Adrenal gland (tissue), 9 donors: ENCODE measurements at regions not wholly inside any gene's neighbourhood (a gene's known extent, or its start where the extent isn't known, plus 50 kb on each side); places are given as distances from the start of the nearest gene placed in this dataset.

Experiments used
- DNase-seq, 7 donors: peaks; one replicate each; pipeline ENCODE4 v3.0.0-alpha.2; 2019 to 2020
- H3K27ac ChIP-seq, 5 donors: fragments of 200-600 bp; sonication (generic) in 4 of 5; 1 replicate in 3 of 5; 2 replicates in 2 of 5; pipeline versions ENCODE4 v1.5.1 to v1.8.0; 2016 to 2020; ENCODE audit warnings: mild to moderate bottlenecking in 1 of 5
- H3K27me3 ChIP-seq: fragments of 200-600 bp; 2 replicates; pipeline ENCODE4 v1.8.0; 2021
- H3K36me3 ChIP-seq, 2 donors: fragments of 200-600 bp; replicated peaks in 1 of 2; 1 replicate in 1 of 2; 2 replicates in 1 of 2; pipeline versions ENCODE4 v1.5.1 to v1.8.0; 2018 to 2022
- H3K4me1 ChIP-seq, 2 donors: fragments of 200-600 bp; replicated peaks in 1 of 2; 1 replicate in 1 of 2; 2 replicates in 1 of 2; pipeline versions ENCODE4 v1.5.1 to v1.8.0; 2018 to 2021
- H3K4me3 ChIP-seq, 4 donors: fragments of 200-600 bp; sonication (generic) in 3 of 4; one replicate each; pipeline ENCODE4 v1.5.1; 2016 to 2018
- H3K9me3 ChIP-seq, 3 donors: fragments of 200-600 bp; sonication (generic) in 1 of 3; replicated peaks in 1 of 3; 1 replicate in 2 of 3; 2 replicates in 1 of 3; pipeline versions ENCODE4 v1.5.1 to v1.8.0; 2016 to 2021
- POLR2A ChIP-seq, 2 donors: fragments of 450-650 bp; IDR thresholded peaks; one replicate each; pipeline ENCODE4 v1.6.1; 2017; ENCODE audit warnings: antibody characterized with exemption in 2 of 2, mild to moderate bottlenecking in 2 of 2, moderate library complexity in 1 of 2
- WGBS, 4 donors: extraction: QIAGEN DNeasy Blood & Tissue Kit in 2 of 4; methylation state at CpG; one replicate each; pipeline versions ENCODE4 v1.1.5 to v1.1.7; 2013 to 2017; 5-methylcytosine and 5-hydroxymethylcytosine counted together
- intact Hi-C, 2 donors: fragments of 100-400 bp; cut with DNase I; formaldehyde crosslinking; loops; one replicate each; pipeline versions ENCODE4 v1.14.1 to v1.15.0; 2022 to 2023
- TF ChIP-seq, protein P1 (sequence below), 6 experiments: fragments of 450-650 bp in 4 of 6; fragments of 200-600 bp in 2 of 6; sonication (generic) in 1 of 6; IDR thresholded peaks; 1 replicate in 5 of 6; 2 replicates in 1 of 6; pipeline versions ENCODE4 v1.5.1 to v1.8.0; 2016 to 2021; ENCODE audit warnings: antibody characterized with exemption in 6 of 6, mild to moderate bottlenecking in 2 of 6, moderate library complexity in 1 of 6
- donor health status: healthy with polysubstance abuse.
- donor health status: Bipolar disorder and iron deficiency.
- donor health status: DM: yes; HTN: yes; CAD: no.
- donor health status: DM: no; HTN: no; CAD: no.
- donor health status: DM: no; HTN: no; CAD: no.

DNA sequence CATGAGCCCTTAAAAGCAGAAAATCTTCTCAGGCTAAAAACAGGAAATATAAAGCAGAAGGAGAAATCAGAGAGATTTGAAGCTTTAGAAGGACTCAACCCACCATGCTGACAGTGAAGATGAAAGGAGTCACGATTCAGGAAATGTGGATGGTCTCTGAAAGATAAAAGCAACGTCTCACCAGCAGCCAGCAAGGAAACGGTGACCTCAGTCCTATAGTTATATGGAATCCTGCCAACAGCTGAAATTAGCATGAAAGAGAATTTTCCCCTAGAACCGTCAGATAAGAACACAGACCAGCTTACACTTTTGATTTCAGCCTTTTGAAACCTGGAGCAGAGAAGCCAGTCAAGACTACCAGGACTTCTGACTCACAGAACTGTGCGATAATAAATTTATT is 715.7 kb upstream of the HTR2C start:
- intact Hi-C loops, result no loop called here
- WGBS, 4 donors, result 5 to 16% (median 10%) methylated on average over 5 of the region's 5 CpGs
- TF ChIP-seq, protein P1, sequence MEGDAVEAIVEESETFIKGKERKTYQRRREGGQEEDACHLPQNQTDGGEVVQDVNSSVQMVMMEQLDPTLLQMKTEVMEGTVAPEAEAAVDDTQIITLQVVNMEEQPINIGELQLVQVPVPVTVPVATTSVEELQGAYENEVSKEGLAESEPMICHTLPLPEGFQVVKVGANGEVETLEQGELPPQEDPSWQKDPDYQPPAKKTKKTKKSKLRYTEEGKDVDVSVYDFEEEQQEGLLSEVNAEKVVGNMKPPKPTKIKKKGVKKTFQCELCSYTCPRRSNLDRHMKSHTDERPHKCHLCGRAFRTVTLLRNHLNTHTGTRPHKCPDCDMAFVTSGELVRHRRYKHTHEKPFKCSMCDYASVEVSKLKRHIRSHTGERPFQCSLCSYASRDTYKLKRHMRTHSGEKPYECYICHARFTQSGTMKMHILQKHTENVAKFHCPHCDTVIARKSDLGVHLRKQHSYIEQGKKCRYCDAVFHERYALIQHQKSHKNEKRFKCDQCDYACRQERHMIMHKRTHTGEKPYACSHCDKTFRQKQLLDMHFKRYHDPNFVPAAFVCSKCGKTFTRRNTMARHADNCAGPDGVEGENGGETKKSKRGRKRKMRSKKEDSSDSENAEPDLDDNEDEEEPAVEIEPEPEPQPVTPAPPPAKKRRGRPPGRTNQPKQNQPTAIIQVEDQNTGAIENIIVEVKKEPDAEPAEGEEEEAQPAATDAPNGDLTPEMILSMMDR (IDR thresholded peaks at IDR 0.05), result no peak
- no peak for TF ChIP-seq POLR2A (IDR thresholded peaks at IDR 0.05)
- H3K27ac ChIP-seq, result no peak overlapping the region
- no peaks in the 10 kb centered on the region for H3K36me3 ChIP-seq
- H3K4me3 ChIP-seq, result no peak overlapping the region
- no peak for DNase-seq
- no peaks in the 10 kb centered on the region for H3K9me3 ChIP-seq
- peaks cover 18% of the 10 kb centered on the region for H3K27me3 ChIP-seq
- H3K4me1 ChIP-seq, result no peaks in the 10 kb centered on the region

DNA sequence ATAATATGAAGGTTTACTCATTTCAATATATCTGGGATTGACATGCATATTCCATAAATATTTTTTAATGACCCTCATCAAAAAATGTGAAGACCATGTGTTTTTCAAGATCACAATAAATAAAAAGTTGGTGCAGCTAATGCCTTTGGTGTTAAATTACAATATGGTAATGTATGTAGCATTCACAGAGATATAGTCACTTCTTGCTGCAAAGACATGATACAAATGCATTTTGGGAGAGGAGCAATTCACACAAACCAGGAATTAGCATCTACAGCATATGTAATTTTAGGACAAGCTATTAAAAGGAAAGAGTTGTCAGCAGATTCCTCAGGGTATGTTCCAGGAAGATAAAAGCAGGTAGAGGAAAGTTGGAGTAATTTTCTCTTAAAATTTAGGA is 734.5 kb upstream of the HTR2C start:
- Histone ChIP-seq H3K4me1 (no peaks in the 10 kb centered on the region), H3K9me3 (no peaks in the 10 kb centered on the region), H3K4me3 (no peak overlapping the region), H3K27me3 (no peaks in the 10 kb centered on the region), H3K27ac (no peak overlapping the region), H3K36me3 (no peaks in the 10 kb centered on the region)
- DNase-seq, result no peak
- intact Hi-C loops, result no loop called here
- no peak for TF ChIP-seq POLR2A (IDR thresholded peaks at IDR 0.05)
- TF ChIP-seq, protein P1 (IDR thresholded peaks at IDR 0.05), result no peak

DNA sequence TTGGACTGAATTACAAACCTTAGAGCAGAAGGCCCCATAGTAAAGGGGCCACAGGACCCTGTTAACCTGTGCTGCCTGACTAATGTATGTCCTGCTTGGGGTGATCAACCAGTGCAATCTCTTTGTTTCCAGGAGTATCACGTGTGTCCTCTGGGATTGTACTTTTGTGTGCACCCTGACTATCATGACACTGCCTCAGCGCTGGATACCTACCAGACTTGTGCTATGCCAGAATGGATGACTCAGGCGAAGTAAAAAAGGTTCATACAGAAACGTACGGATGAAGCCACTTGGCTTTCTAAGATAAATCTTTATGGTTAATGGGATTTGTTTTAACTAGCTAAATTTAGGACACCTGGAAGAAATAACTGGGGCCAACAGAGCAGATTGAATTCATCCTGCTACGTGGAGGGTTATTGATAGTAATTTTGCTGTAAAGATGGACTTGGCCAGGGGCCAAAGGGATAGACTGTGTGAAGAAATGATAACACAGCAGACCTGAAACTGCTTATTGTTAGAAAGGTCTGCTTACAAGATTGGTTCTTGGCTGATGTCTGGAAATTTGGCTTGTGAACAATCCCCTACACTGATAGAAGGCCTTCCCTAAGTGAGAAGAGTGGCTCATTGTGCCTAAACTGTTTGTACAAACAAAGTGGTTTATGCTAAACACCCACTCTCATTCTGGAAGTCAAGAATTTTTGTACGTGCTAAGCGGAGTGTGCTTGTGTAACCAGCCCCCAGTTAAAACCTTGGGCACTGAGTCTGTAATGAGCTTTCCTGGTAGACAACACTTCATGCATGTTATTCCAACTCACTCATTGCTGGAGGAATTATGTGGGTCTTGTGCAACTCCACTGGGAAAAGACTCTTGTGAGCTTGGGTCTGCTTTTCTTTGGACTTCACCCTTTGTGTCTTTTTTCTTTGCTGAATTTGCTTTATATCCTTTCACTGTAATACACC is 750.5 kb upstream of the HTR2C start:
- intact Hi-C loops, result no loop called here
- Histone ChIP-seq H3K4me3 (no peak overlapping the region), H3K27me3 (no peaks in the 10 kb centered on the region), H3K9me3 (no peaks in the 10 kb centered on the region), H3K4me1 (no peaks in the 10 kb centered on the region), H3K36me3 (no peaks in the 10 kb centered on the region), H3K27ac (no peak overlapping the region)
- peak in 5 of 7 donors; percentile 15 to 53 (median 24) for DNase-seq
- WGBS, 4 donors, result 63 to 70% (median 65%) methylated on average over 7 to 8 of the region's 8 CpGs
- TF ChIP-seq POLR2A (IDR thresholded peaks at IDR 0.05), result no peak
- TF ChIP-seq, protein P1 (IDR thresholded peaks at IDR 0.05), result no peak

DNA sequence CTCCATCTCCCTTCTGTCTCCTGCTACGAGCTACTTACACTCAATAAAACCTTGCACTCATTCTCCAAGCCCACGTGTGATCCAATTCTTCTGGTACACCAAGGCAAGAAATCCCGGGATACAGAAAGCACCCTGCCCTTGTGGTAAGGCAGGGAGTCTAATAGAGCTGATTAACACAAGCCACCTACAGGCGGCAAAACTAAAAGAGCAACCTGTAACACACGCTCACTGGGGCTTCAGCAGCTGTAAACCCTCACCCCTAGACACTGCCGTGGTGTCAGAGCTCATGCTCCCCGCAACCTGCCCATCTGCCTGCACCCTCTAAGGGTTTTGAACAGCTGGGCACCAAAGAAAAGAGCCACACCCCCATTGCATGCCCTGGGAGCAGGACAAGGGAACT is 755.4 kb upstream of the HTR2C start:
- intact Hi-C loops, result no loop called here
- Histone ChIP-seq H3K9me3 (no peaks in the 10 kb centered on the region), H3K4me1 (no peaks in the 10 kb centered on the region), H3K4me3 (no peak overlapping the region), H3K27ac (no peak overlapping the region), H3K27me3 (peaks cover 12% of the 10 kb centered on the region), H3K36me3 (no peaks in the 10 kb centered on the region)
- WGBS, 4 donors, result 59 to 83% (median 73%) methylated on average over 4 to 7 of the region's 7 CpGs
- no peak for DNase-seq
- TF ChIP-seq, protein P1 (IDR thresholded peaks at IDR 0.05), result no peak
- TF ChIP-seq POLR2A (IDR thresholded peaks at IDR 0.05), result no peak
